EH (cell line): ENCODE measurements at regions not wholly inside any gene's neighbourhood (a gene's known extent, or its start where the extent isn't known, plus 50 kb on each side); places are given as distances from the start of the nearest gene placed in this dataset.

Experiments used
- DNase-seq: peaks from one replicate; pipeline ENCODE4 v3.0.0-alpha.2; 2015; ENCODE audit warnings: low read depth

- peak; percentile 11 for DNase-seq
Measured at GRCh38 chr3:186487819-186488218, 56.4 kb downstream of the CRYGS start.

- no peak for DNase-seq
Measured at GRCh38 chr3:186487037-186487436, 57.1 kb downstream of the CRYGS start.

GRCh38 chr3:186483611-186484340 is 60.4 kb downstream of the CRYGS start:
- DNase-seq, result peak; percentile 44

- no peak for DNase-seq
Measured at GRCh38 chr3:186481526-186481925, 62.7 kb downstream of the CRYGS start.

GRCh38 chr3:186477876-186478275 is 66.3 kb downstream of the CRYGS start:
- DNase-seq, result no peak

GRCh38 chr3:186477033-186477432 is 67.1 kb downstream of the CRYGS start:
- DNase-seq, result no peak

GRCh38 chr3:186476541-186476940 is 67.6 kb downstream of the CRYGS start:
- no peak for DNase-seq

- DNase-seq, result no peak
Measured at GRCh38 chr3:186476044-186476468, 68.1 kb downstream of the CRYGS start.

GRCh38 chr3:186473166-186473565 is 71.0 kb downstream of the CRYGS start:
- no peak for DNase-seq

GRCh38 chr3:186472456-186473008 is 71.6 kb downstream of the CRYGS start:
- no peak for DNase-seq

- DNase-seq, result no peak
Measured at GRCh38 chr3:186471771-186472170, 72.4 kb downstream of the CRYGS start.

GRCh38 chr3:186469525-186469924 is 74.7 kb downstream of the CRYGS start:
- DNase-seq, result no peak

GRCh38 chr3:186467969-186468368 is 76.2 kb downstream of the CRYGS start:
- no peak for DNase-seq

- no peak for DNase-seq
Measured at GRCh38 chr3:186466391-186466974, 77.7 kb downstream of the CRYGS start.

- no peak for DNase-seq
Measured at GRCh38 chr3:186465508-186465907, 78.7 kb downstream of the CRYGS start.

- DNase-seq, result no peak
Measured at GRCh38 chr3:186464424-186465093, 79.6 kb downstream of the CRYGS start.

- DNase-seq, result peak; percentile 73
Measured at GRCh38 chr3:186461141-186461540, 83.0 kb downstream of the CRYGS start.

- peak; percentile 36 for DNase-seq
Measured at GRCh38 chr3:186459108-186459467, 85.1 kb downstream of the CRYGS start.

GRCh38 chr3:186458306-186459107 is 85.7 kb downstream of the CRYGS start:
- DNase-seq, result no peak

GRCh38 chr3:186457236-186457635 is 86.9 kb downstream of the CRYGS start:
- no peak for DNase-seq

- DNase-seq, result no peak
Measured at GRCh38 chr3:186456731-186457191, 87.4 kb downstream of the CRYGS start.
